Activated CD4-positive, alpha-beta memory T cell treated with anti-CD3 and anti-CD28 coated beads, Interleukin-2, amount 10 ng/mL, durations not matched to agents 7 days and 5 days (primary cell): ENCODE measurements at regions not wholly inside any gene's neighbourhood (a gene's known extent, or its start where the extent isn't known, plus 50 kb on each side); places are given as distances from the start of the nearest gene placed in this dataset.

Experiments used
- CTCF ChIA-PET: fragments of 350-600 bp; sonication (Branson Sonifier 250); formaldehyde crosslinking; loops from one replicate; lab custom pipeline; 2021; ENCODE audit warnings: antibody characterized with exemption, inconsistent platforms; lab: Charles Lee
- POLR2A ChIA-PET: fragments of 350-600 bp; sonication (Branson Sonifier 250); formaldehyde crosslinking; loops from one replicate; lab custom pipeline; 2021; ENCODE audit warnings: antibody characterized with exemption; lab: Charles Lee
- DNase-seq: peaks from one replicate; pipeline ENCODE4 v3.0.0-alpha.2; 2020
- H3K27ac Mint-ChIP-seq: one replicate; pipeline ENCODE4 v1.8.0; 2021; ENCODE audit warnings: mild to moderate bottlenecking, mixed read lengths
- H3K27me3 Mint-ChIP-seq: one replicate; pipeline ENCODE4 v1.8.0; 2021; ENCODE audit warnings: mixed read lengths
- H3K36me3 Mint-ChIP-seq: one replicate; pipeline ENCODE4 v1.8.0; 2021; ENCODE audit warnings: low read depth, mixed read lengths
- H3K4me1 Mint-ChIP-seq: one replicate; pipeline ENCODE4 v1.8.0; 2021; ENCODE audit warnings: mixed read lengths
- H3K4me3 Mint-ChIP-seq: one replicate; pipeline ENCODE4 v1.8.0; 2021; ENCODE audit warnings: mild to moderate bottlenecking, mixed read lengths
- H3K9me3 Mint-ChIP-seq: one replicate; pipeline ENCODE4 v1.8.0; 2021; ENCODE audit warnings: mixed read lengths

DNA sequence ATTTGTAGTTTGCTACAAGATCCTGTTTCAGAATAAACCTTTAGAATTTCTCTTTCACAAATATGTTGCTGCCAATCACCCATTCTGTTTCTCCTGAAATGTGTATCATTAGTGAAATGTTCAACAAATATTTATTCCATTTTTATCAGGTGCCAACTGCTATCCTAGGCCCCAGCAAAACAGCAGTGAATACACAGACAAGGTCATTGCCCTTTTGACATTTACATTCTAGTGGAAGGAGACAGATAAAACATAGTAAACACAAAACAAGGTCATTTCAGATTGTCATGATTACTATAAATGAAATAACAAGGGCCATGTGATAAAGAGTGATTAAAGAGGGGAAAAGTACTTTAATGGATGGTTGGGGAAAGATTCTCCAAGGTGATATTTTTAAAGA lies 404.8 kb upstream of the PHF14 start:
- H3K27ac Mint-ChIP-seq: no peak overlapping the region

DNA sequence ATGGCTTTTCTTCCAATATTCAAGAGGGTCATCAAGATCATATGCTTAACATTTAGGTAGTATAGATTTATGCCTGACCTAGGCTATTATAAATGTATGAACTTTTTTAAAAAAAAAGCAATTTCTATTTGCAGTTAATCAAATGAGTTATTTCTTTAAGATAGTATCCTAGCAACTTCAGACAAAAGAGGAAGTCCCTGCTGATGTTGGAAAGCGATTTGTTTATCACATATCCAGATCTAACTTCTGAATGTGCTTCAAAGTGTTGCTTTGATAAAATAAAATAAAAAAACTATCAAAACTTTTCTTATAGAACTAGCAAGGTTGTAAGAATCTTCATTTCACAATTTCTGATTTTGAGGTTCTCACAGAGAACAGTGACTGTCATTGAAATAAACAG lies 401.9 kb upstream of the PHF14 start:
- H3K4me3 Mint-ChIP-seq: no peak overlapping the region
- H3K36me3 Mint-ChIP-seq: no peaks in the 10 kb centered on the region
- ChIA-PET POLR2A (no interaction called here), CTCF (no interaction called here)
- DNase-seq: no peak
- no peaks in the 10 kb centered on the region for H3K27me3 Mint-ChIP-seq
- no peaks in the 10 kb centered on the region for H3K9me3 Mint-ChIP-seq
- no peaks in the 10 kb centered on the region for H3K4me1 Mint-ChIP-seq
- no peak overlapping the region for H3K27ac Mint-ChIP-seq

More for the DNA sequence above, 404.8 kb upstream of the PHF14 start:
- no peaks in the 10 kb centered on the region for H3K4me1 Mint-ChIP-seq
- no peak overlapping the region for H3K4me3 Mint-ChIP-seq
- no peaks in the 10 kb centered on the region for H3K9me3 Mint-ChIP-seq
- no peaks in the 10 kb centered on the region for H3K27me3 Mint-ChIP-seq
- H3K36me3 Mint-ChIP-seq: no peaks in the 10 kb centered on the region
- CTCF ChIA-PET: no interaction called here
- POLR2A ChIA-PET: no interaction called here
- no peak for DNase-seq

DNA sequence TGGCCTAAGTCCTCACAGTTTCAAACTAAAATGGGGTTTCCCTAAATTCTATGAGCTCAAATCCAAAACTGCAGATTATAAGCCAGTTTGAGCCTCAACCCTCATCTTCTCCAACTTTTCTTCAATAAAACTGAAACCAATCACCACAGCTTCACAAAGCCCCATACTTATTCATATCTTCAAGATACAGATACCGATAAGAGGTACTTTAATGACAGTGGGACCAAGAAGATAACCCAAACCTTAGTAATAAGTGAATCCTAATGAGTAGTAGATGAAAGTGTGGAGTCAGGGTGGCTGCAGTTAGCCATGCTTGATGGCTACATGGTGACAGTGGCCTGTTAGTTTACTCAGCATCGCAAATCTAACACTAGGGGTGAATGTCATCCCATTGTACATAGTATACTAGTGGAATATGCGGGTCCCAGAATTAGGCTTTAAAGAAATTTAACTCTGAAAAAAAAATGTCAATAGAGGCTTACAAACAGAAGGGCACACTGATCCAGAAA lies 395.8 kb upstream of the PHF14 start:
- no peak for DNase-seq
- Mint-ChIP-seq H3K9me3 (no peaks in the 10 kb centered on the region), H3K27me3 (no peaks in the 10 kb centered on the region), H3K4me1 (no peaks in the 10 kb centered on the region), H3K36me3 (no peaks in the 10 kb centered on the region), H3K4me3 (no peak overlapping the region), H3K27ac (no peak overlapping the region)
- POLR2A ChIA-PET: no interaction called here
- CTCF ChIA-PET: no interaction called here

DNA sequence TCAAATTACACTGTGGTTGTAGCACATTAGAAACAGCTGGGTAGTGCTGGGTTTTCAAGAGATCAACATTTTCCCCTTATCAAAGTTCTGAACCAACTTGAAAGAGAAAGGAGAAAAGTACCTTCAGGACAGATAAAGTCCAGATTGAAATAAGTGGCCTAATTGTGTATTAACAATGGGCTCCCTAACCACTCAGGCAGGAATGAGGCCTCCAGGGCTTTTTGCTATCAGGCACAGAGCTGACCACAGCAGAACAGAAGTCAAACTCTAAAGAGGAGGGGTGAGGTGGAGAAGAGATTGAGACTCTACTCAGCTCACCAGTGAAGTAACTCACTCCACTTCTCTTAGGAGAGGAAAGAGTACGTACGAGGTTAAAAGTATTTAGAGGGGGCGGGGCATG lies 394.1 kb upstream of the PHF14 start:
- H3K27ac Mint-ChIP-seq: no peak overlapping the region
- H3K36me3 Mint-ChIP-seq: no peaks in the 10 kb centered on the region
- H3K4me3 Mint-ChIP-seq: no peak overlapping the region
- no peak for DNase-seq
- no peaks in the 10 kb centered on the region for H3K27me3 Mint-ChIP-seq
- H3K4me1 Mint-ChIP-seq: no peaks in the 10 kb centered on the region
- CTCF ChIA-PET: no interaction called here
- no peaks in the 10 kb centered on the region for H3K9me3 Mint-ChIP-seq
- POLR2A ChIA-PET: no interaction called here

DNA sequence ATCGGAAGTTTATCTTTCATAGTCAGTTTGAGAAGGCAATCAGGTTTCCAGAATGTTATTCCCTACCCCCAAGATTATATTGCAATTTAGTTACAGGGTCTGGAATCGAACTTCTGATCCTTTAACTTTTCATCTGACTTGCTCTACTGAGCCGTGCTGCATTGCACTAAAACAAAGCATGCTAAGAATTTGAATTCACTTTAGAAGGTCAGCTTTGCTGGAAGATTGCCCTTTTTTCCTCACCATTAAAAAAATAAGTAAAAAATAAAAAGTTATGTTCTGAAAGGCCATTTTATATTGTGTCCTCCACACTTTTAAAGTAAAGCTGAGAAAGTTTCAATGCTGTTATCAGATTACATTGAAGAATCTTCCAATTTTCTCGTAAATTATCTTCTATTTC lies 388.8 kb upstream of the PHF14 start:
- Mint-ChIP-seq H3K4me1 (no peaks in the 10 kb centered on the region), H3K36me3 (no peaks in the 10 kb centered on the region)

DNA sequence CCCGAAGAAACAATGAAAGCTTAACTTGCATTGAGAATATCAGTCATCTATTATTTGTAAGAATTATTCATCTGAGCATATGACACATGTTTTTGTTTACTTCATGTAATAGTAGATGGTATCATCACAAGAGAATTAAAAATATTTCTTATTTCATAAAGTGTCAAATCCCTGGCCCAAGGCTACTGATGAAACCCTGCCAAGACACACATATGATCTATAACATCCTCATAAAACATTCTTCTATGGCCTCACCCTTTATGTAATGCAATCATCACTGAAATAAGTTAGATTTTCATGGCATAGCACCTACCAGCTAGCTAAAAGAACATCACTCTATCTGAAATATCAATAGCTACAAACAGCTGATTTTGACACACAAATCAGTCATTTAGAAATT lies 385.6 kb upstream of the PHF14 start:
- H3K4me1 Mint-ChIP-seq: no peaks in the 10 kb centered on the region
- H3K36me3 Mint-ChIP-seq: no peaks in the 10 kb centered on the region
- no peak for DNase-seq
- no peaks in the 10 kb centered on the region for H3K27me3 Mint-ChIP-seq
- no peaks in the 10 kb centered on the region for H3K9me3 Mint-ChIP-seq
- CTCF ChIA-PET: no interaction called here
- POLR2A ChIA-PET: no interaction called here
- H3K27ac Mint-ChIP-seq: no peak overlapping the region
- H3K4me3 Mint-ChIP-seq: no peak overlapping the region

More for the DNA sequence above, 388.8 kb upstream of the PHF14 start:
- CTCF ChIA-PET: no interaction called here
- Mint-ChIP-seq H3K27me3 (no peaks in the 10 kb centered on the region), H3K4me3 (no peak overlapping the region), H3K27ac (no peak overlapping the region), H3K9me3 (no peaks in the 10 kb centered on the region)
- DNase-seq: no peak
- POLR2A ChIA-PET: no interaction called here

DNA sequence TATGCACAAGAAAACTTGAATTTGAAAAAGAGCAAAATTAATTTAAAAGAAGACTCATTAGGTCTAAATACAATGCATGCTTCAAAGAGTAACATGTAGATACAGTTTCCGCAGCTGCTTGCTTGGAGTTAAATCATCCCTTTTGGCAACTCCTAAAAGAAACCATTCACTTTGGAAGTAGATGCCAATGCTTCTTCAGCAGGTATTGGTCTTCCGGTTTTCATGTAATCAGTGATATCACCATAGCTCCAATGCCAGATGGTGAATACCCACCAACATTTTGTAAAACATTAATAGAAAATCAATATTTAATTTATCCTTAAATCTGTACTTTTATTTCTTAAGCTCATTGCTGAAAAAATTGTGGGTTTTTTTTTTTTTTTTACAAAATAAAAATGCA lies 381.1 kb upstream of the PHF14 start:
- ChIA-PET POLR2A (no interaction called here), CTCF (no interaction called here)
- Mint-ChIP-seq H3K9me3 (no peaks in the 10 kb centered on the region), H3K4me1 (no peaks in the 10 kb centered on the region), H3K27ac (no peak overlapping the region), H3K36me3 (no peaks in the 10 kb centered on the region), H3K27me3 (no peaks in the 10 kb centered on the region), H3K4me3 (no peak overlapping the region)
- no peak for DNase-seq

DNA sequence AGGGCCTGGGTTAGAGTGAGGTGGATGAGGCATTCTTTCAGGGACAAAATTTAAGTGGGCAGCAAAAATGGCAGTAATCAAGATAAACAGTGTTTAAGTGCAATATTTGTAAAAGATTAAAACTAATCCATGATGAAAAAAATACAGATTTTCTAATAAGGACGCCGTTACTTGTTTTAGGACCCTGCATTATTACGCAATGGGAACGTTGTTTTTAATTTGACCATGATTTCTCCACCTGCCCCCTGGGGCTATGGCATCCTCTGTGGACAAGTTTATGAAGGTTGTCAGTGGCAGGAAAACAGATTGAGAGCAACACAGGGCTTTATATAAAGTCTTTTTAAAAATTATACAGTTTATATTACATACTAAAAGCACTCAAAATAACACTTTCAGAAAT lies 380.6 kb upstream of the PHF14 start:
- Mint-ChIP-seq H3K36me3 (no peaks in the 10 kb centered on the region), H3K4me3 (no peak overlapping the region), H3K27ac (no peak overlapping the region), H3K4me1 (no peaks in the 10 kb centered on the region), H3K27me3 (no peaks in the 10 kb centered on the region), H3K9me3 (no peaks in the 10 kb centered on the region)
- ChIA-PET CTCF (no interaction called here), POLR2A (no interaction called here)
- DNase-seq: no peak

DNA sequence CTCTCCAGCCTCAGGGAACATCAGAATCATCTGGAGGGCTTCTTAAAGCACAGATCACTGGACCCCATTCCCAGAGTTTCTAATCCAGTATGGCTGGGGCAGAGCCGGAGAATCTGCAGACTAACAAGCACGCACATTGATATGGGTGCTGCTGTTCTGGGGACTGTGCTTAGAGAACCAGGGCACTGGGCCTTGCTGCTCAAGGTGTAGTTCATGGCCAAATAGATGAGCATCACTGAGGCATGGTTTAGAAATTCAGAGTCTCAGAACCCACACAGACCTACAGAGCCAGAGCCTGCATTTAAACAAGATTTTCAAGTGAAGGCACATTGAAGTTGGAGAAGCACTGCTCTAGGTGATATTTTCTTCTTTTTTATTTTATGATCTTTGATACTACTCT lies 376.8 kb upstream of the PHF14 start:
- H3K4me1 Mint-ChIP-seq: no peaks in the 10 kb centered on the region
- H3K4me3 Mint-ChIP-seq: no peak overlapping the region
- ChIA-PET POLR2A (no interaction called here), CTCF (no interaction called here)
- H3K9me3 Mint-ChIP-seq: no peaks in the 10 kb centered on the region
- no peak overlapping the region for H3K27ac Mint-ChIP-seq
- no peak for DNase-seq
- H3K36me3 Mint-ChIP-seq: no peaks in the 10 kb centered on the region
- H3K27me3 Mint-ChIP-seq: no peaks in the 10 kb centered on the region

DNA sequence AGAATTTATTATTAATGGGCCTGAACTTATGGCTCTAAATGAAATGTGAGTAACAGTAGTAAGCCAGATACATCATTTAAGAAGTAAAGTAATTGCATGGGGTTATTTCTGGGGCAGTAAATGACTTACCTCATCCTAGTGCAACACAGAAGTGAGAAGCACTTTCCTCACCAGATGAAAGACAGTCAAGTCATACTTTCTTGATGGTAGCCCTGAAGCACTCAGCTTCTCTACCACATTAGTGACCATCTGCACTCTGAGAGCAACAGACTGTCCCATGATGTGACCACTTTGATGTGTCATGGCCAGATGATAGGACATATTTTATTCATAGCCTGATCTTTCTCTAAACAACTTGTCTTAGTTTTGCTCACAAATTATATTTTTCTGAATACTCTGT lies 369.5 kb upstream of the PHF14 start:
- no peaks in the 10 kb centered on the region for H3K9me3 Mint-ChIP-seq
- no peak overlapping the region for H3K4me3 Mint-ChIP-seq
- ChIA-PET POLR2A (no interaction called here), CTCF (no interaction called here)
- no peaks in the 10 kb centered on the region for H3K36me3 Mint-ChIP-seq
- H3K4me1 Mint-ChIP-seq: no peaks in the 10 kb centered on the region
- DNase-seq: no peak
- no peaks in the 10 kb centered on the region for H3K27me3 Mint-ChIP-seq
- H3K27ac Mint-ChIP-seq: no peak overlapping the region

DNA sequence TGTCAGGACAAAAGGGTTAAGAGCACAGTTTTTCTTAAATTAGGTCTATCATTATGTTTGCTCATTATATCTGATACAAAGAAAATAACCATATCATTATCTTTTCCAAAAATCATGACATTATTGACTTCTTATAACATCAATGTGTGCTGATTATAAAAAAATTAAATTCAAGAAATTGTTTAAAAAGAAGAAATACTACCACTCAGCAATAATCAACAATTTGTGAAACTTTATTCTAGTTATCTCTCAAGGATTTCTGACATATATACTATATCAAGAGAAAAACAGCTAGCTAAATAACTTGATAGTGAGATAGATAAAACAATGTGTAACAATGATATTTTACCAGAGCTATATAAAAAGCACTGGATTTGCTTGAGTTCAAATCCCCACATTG lies 360.7 kb upstream of the PHF14 start:
- POLR2A ChIA-PET: no interaction called here
- Mint-ChIP-seq H3K27me3 (no peaks in the 10 kb centered on the region), H3K9me3 (no peaks in the 10 kb centered on the region), H3K36me3 (no peaks in the 10 kb centered on the region), H3K4me1 (no peaks in the 10 kb centered on the region), H3K27ac (no peak overlapping the region), H3K4me3 (no peak overlapping the region)
- CTCF ChIA-PET: no interaction called here
- DNase-seq: no peak

DNA sequence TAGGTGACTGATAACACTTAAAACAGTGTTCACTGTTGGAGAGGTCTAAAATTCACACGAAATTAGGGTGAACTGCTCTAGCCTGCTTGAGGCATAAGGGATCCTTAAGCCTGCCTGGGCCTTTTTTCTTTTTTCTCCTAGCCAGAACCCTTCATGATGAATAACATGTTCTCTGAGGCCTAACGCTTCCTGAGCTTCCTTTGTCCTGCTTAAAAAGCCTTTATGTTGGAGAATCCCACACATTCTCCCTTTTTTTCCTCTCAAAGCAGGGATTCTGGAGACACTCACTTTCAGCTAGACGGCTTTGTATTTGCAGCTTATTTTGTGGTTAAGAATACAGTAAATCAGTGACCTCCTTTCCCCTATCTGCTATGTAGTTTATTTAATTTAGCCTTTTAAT lies 354.7 kb upstream of the PHF14 start:
- DNase-seq: no peak
- Mint-ChIP-seq H3K27ac (no peak overlapping the region), H3K4me3 (no peak overlapping the region), H3K9me3 (peaks cover 6% of the 10 kb centered on the region), H3K4me1 (no peaks in the 10 kb centered on the region), H3K27me3 (no peaks in the 10 kb centered on the region), H3K36me3 (no peaks in the 10 kb centered on the region)
- ChIA-PET POLR2A (no interaction called here), CTCF (no interaction called here)

DNA sequence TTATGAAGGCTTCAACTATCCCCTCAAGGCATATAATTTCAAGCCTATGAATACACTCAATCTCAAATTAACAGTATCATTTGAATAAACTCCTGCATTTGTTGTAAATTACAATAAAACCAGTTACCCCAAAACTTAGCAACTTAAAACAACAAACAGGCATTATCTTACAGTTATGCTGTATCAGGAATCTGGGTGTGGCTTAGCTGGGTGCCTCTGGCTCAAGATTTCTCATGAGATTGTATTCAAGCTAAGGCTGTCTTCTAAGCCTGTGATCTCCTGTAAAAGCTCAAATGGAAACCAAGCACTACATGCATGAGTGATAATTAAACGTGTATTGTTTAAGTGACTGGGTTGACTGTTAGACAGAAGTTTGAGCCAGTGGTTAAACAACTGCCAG lies 341.0 kb upstream of the PHF14 start:
- no peaks in the 10 kb centered on the region for H3K27me3 Mint-ChIP-seq
- ChIA-PET POLR2A (no interaction called here), CTCF (no interaction called here)
- H3K9me3 Mint-ChIP-seq: peaks cover 2% of the 10 kb centered on the region
- no peaks in the 10 kb centered on the region for H3K36me3 Mint-ChIP-seq
- DNase-seq: no peak
- H3K27ac Mint-ChIP-seq: no peak overlapping the region
- no peak overlapping the region for H3K4me3 Mint-ChIP-seq
- no peaks in the 10 kb centered on the region for H3K4me1 Mint-ChIP-seq

DNA sequence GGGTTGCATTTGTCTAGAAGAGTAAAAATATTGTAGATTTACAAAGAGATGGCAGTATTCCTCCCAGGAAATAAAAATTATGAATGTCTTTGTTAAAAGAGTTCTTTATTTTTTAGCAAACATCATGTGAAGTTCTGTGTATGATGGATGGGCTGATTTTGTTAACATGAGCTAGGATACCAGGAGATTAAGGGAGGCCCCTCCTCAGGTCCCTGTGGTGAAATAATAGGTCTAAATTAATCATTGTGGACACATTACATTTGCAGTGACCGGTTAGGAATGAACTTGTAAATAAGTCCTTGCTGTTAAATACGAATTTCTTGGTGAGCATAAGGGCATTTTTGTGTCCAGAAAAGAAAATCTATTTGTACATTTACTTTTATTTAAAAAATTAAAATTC lies 339.4 kb upstream of the PHF14 start:
- no peak overlapping the region for H3K27ac Mint-ChIP-seq
- no peaks in the 10 kb centered on the region for H3K4me1 Mint-ChIP-seq
- peaks cover 2% of the 10 kb centered on the region for H3K9me3 Mint-ChIP-seq
- DNase-seq: no peak
- no peaks in the 10 kb centered on the region for H3K27me3 Mint-ChIP-seq
- H3K36me3 Mint-ChIP-seq: no peaks in the 10 kb centered on the region
- no peak overlapping the region for H3K4me3 Mint-ChIP-seq
- POLR2A ChIA-PET: no interaction called here
- CTCF ChIA-PET: no interaction called here

DNA sequence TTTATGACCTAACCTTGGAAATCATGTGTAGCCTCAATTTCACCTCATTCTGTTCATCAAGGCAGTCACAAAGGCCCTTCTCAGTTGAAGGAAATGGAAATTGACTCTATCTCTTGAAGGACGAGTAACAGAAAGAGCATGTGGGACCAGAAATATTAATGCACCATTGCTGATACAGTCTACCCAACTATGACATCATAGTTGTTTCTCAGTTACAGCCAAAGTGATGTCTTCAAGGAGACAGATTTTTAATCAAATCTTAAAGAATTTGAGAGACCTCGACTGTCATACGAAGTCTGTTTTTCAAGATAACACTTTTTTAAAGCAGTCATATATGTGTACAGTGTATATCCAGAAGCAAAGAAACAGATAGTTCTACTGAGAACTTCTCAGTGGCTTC lies 335.7 kb upstream of the PHF14 start:
- Mint-ChIP-seq H3K4me1 (peaks cover 4% of the 10 kb centered on the region), H3K27me3 (no peaks in the 10 kb centered on the region), H3K4me3 (no peak overlapping the region), H3K27ac (no peak overlapping the region), H3K36me3 (no peaks in the 10 kb centered on the region), H3K9me3 (no peaks in the 10 kb centered on the region)
- CTCF ChIA-PET: no interaction called here
- POLR2A ChIA-PET: no interaction called here
- no peak for DNase-seq
